Astrocyte of the spinal cord (primary cell): ENCODE measurements at regions not wholly inside any gene's neighbourhood (a gene's known extent, or its start where the extent isn't known, plus 50 kb on each side); places are given as distances from the start of the nearest gene placed in this dataset.

ENCODE experiments used
- DNase-seq: peaks from one replicate; pipeline ENCODE4 v3.0.0; 2011; ENCODE audit warnings: low read depth, low spot score
- H3K4me3 ChIP-seq: 2 replicates; pipeline ENCODE4 v1.5.1; 2011; ENCODE audit warnings: low read depth, mild to moderate bottlenecking, low read length, moderate library complexity
- in situ Hi-C: cut with HindIII; loops from 2 replicates; pipeline ENCODE4 v1.10.0; 2017; ENCODE audit warnings: low sequenced_read_pairs
- TF ChIP-seq, protein P1 (sequence below): IDR thresholded peaks from 2 replicates; pipeline ENCODE4 v1.5.1; 2012; ENCODE audit warnings: low read depth, mild to moderate bottlenecking, low read length, inconsistent platforms

GRCh38 chr21:15514073-15514946 is 215.5 kb upstream of the USP25 start:
- no peak overlapping the region for H3K4me3 ChIP-seq
- in situ Hi-C loops = no loop called here
- TF ChIP-seq, protein P1, sequence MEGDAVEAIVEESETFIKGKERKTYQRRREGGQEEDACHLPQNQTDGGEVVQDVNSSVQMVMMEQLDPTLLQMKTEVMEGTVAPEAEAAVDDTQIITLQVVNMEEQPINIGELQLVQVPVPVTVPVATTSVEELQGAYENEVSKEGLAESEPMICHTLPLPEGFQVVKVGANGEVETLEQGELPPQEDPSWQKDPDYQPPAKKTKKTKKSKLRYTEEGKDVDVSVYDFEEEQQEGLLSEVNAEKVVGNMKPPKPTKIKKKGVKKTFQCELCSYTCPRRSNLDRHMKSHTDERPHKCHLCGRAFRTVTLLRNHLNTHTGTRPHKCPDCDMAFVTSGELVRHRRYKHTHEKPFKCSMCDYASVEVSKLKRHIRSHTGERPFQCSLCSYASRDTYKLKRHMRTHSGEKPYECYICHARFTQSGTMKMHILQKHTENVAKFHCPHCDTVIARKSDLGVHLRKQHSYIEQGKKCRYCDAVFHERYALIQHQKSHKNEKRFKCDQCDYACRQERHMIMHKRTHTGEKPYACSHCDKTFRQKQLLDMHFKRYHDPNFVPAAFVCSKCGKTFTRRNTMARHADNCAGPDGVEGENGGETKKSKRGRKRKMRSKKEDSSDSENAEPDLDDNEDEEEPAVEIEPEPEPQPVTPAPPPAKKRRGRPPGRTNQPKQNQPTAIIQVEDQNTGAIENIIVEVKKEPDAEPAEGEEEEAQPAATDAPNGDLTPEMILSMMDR = no peak
- DNase-seq = no peak

DNA sequence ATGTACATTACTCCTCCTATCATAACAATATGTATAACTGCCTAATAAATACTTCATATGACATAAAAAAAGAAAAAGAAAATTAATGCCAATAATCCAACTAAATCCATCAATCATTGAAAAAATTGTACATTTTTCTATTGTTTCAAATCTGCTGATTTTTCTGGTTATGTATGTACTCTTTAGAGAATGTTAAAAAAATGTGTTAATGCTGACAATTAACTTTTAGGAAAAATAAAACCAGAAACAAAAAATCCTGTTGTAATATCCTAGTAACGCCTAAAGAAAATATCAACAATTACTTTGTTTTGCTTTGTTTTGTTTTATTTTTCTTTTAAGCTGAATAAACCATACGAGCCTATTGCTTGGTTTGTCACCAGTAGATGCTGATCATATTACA is 213.9 kb upstream of the USP25 start:
- TF ChIP-seq, protein P1 = no peak
- H3K4me3 ChIP-seq = no peak overlapping the region
- in situ Hi-C loops = no loop called here
- DNase-seq = no peak

GRCh38 chr21:15517394-15517793 is 212.4 kb upstream of the USP25 start:
- in situ Hi-C loops = no loop called here
- no peak for DNase-seq
- no peak overlapping the region for H3K4me3 ChIP-seq
- TF ChIP-seq, protein P1 = no peak

GRCh38 chr21:15520811-15521643 is 208.8 kb upstream of the USP25 start:
- in situ Hi-C loops = no loop called here
- H3K4me3 ChIP-seq = no peak overlapping the region
- no peak for DNase-seq
- TF ChIP-seq, protein P1 = peak; percentile 23

DNA sequence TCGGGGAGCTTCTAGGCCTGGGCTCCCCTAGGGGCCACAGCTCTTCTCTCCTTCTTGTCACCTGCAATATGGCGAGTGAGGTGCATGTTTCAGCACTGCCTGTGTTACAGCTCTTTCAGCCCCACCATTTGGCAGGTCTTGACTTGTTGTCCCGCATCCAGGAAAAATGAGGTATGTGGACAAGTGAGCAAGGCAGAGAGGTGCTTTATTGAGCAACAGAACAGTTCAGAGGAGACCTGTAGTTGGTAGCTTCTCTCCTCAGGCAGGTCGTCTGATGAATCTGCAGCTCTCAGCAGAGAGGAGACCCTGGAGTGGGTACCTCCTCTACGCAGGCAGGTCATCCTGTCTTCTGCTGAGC is 208.2 kb upstream of the USP25 start:
- in situ Hi-C loops = no loop called here
- no peak overlapping the region for H3K4me3 ChIP-seq
- TF ChIP-seq, protein P1 = no peak
- DNase-seq = no peak

DNA sequence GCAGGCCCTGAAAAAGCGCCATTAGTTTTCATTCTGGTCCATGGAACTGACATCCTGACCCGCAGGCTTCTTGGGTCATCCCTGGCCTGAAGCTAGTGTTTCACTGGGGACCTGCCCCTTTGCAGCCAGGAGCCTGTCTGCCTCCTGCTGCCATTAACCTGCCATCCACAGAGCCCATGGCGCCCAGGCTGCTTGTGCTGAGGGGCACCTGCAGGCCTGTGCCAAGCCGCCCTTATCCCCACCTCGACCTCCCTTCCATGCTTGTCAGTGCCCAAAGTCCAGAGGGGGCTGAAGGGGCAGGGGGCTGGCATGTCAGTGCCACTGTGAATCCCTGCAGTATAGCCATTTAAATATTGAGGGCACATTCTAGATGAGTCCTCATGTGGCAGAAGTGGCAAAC is 207.6 kb upstream of the USP25 start:
- in situ Hi-C loops = no loop called here
- TF ChIP-seq, protein P1 = no peak

More for the DNA sequence above, 207.6 kb upstream of the USP25 start:
- no peak overlapping the region for H3K4me3 ChIP-seq
- no peak for DNase-seq
